SU-DHL-6 (cell line): ENCODE measurements at regions not wholly inside any gene's neighbourhood (a gene's known extent, or its start where the extent isn't known, plus 50 kb on each side); places are given as distances from the start of the nearest gene placed in this dataset.

Source experiments
- H2AFZ ChIP-seq: fragments of 200-600 bp; sonication (generic); 2 replicates; pipeline ENCODE4 v1.6.1; 2014; ENCODE audit warnings: low read depth, mild to moderate bottlenecking, moderate library complexity, mixed read lengths, antibody characterized with exemption, low read length; ENCODE audit not compliant: severe bottlenecking
- H3F3A ChIP-seq: fragments of 200-600 bp; shearing (Covaris generic); 2 replicates; pipeline ENCODE4 v1.6.0; 2016; ENCODE audit warnings: antibody characterized with exemption, mild to moderate bottlenecking; ENCODE audit not compliant: insufficient read depth
- H3K27ac ChIP-seq: fragments of 200-600 bp; sonication (generic); 2 replicates; pipeline ENCODE4 v1.5.1; 2016; ENCODE audit warnings: low read depth, mild to moderate bottlenecking, low read length, moderate library complexity, mixed read lengths
- H3K27me3 ChIP-seq: fragments of 200-600 bp; sonication (generic), shearing (Covaris generic); 2 replicates; pipeline ENCODE4 v1.6.0; 2014; ENCODE audit warnings: mild to moderate bottlenecking, low read length
- H3K36me3 ChIP-seq: fragments of 200-600 bp; sonication (generic); 2 replicates; pipeline ENCODE4 v1.6.1; 2014; ENCODE audit warnings: mild to moderate bottlenecking, low read length, mixed read lengths
- H3K4me2 ChIP-seq: fragments of 300-600, 200-600 bp; shearing (Covaris generic), sonication (generic); 2 replicates; pipeline ENCODE4 v1.6.0; 2014; ENCODE audit warnings: low read length, low read depth, mild to moderate bottlenecking; ENCODE audit not compliant: poor library complexity, severe bottlenecking
- H3K4me3 ChIP-seq: fragments of 200-600 bp; sonication (generic); 2 replicates; pipeline ENCODE4 v1.5.1; 2014; ENCODE audit warnings: antibody characterized with exemption, low read length, mild to moderate bottlenecking, mixed read lengths; ENCODE audit not compliant: insufficient read depth, poor library complexity, severe bottlenecking
- H3K79me2 ChIP-seq: fragments of 200-600 bp; sonication (generic); 2 replicates; pipeline ENCODE4 v1.6.1; 2014; ENCODE audit warnings: mild to moderate bottlenecking, low read length, moderate library complexity; ENCODE audit not compliant: insufficient read depth
- H3K9ac ChIP-seq: fragments of 200-600 bp; sonication (generic); 2 replicates; pipeline ENCODE4 v1.7.0; 2014; ENCODE audit warnings: mild to moderate bottlenecking, low read length
- H3K9me2 ChIP-seq: fragments of 200-600 bp; sonication (generic); replicated peaks from 2 replicates; pipeline ENCODE4 v1.6.1; 2014; ENCODE audit warnings: low read length; ENCODE audit not compliant: insufficient read depth
- H3K9me3 ChIP-seq: fragments of 200-600 bp; sonication (generic); 2 replicates; pipeline ENCODE4 v1.6.1; 2014; ENCODE audit warnings: low read length, mixed read lengths; ENCODE audit not compliant: insufficient read depth
- H4K20me1 ChIP-seq: fragments of 200-600 bp; sonication (generic); 2 replicates; pipeline ENCODE4 v1.6.1; 2014; ENCODE audit warnings: low read depth, mild to moderate bottlenecking, antibody characterized with exemption, low read length, moderate library complexity, mixed read lengths
- EZH2phosphoT487 ChIP-seq: fragments of 200-600 bp; sonication (generic), shearing (Covaris generic); conservative IDR thresholded peaks from 2 replicates; pipeline ENCODE4 v1.6.1; 2018; ENCODE audit warnings: mild to moderate bottlenecking, antibody characterized with exemption, low read length, moderate library complexity, mixed read lengths
- TF ChIP-seq, protein P1 (sequence below): fragments of 200-600 bp; sonication (generic); IDR thresholded peaks from one replicate; pipeline ENCODE4 v1.5.1; 2017; ENCODE audit warnings: antibody characterized with exemption, mild to moderate bottlenecking, low read length, moderate library complexity; ENCODE audit not compliant: insufficient read depth, poor library complexity, severe bottlenecking

- no peak overlapping the region for H3K9ac ChIP-seq
- TF ChIP-seq EZH2phosphoT487, result no peak
- TF ChIP-seq, protein P1, sequence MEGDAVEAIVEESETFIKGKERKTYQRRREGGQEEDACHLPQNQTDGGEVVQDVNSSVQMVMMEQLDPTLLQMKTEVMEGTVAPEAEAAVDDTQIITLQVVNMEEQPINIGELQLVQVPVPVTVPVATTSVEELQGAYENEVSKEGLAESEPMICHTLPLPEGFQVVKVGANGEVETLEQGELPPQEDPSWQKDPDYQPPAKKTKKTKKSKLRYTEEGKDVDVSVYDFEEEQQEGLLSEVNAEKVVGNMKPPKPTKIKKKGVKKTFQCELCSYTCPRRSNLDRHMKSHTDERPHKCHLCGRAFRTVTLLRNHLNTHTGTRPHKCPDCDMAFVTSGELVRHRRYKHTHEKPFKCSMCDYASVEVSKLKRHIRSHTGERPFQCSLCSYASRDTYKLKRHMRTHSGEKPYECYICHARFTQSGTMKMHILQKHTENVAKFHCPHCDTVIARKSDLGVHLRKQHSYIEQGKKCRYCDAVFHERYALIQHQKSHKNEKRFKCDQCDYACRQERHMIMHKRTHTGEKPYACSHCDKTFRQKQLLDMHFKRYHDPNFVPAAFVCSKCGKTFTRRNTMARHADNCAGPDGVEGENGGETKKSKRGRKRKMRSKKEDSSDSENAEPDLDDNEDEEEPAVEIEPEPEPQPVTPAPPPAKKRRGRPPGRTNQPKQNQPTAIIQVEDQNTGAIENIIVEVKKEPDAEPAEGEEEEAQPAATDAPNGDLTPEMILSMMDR, result peak; percentile 27
- H3F3A ChIP-seq, result no peaks in the 10 kb centered on the region
- H3K9me2 ChIP-seq, result no peaks in the 10 kb centered on the region
- H4K20me1 ChIP-seq, result no peaks in the 10 kb centered on the region
- H3K4me3 ChIP-seq, result no peak overlapping the region
- no peaks in the 10 kb centered on the region for H3K36me3 ChIP-seq
- H3K27ac ChIP-seq, result no peak overlapping the region
- H3K9me3 ChIP-seq, result no peaks in the 10 kb centered on the region
- no peaks in the 10 kb centered on the region for H3K27me3 ChIP-seq
- no peaks in the 10 kb centered on the region for H3K79me2 ChIP-seq
- peak overlapping the region; percentile 54 for H2AFZ ChIP-seq
- H3K4me2 ChIP-seq, result no peak overlapping the region
Observed at GRCh38 chr1:88608139-88608943, 75.7 kb upstream of the PKN2 start.

DNA sequence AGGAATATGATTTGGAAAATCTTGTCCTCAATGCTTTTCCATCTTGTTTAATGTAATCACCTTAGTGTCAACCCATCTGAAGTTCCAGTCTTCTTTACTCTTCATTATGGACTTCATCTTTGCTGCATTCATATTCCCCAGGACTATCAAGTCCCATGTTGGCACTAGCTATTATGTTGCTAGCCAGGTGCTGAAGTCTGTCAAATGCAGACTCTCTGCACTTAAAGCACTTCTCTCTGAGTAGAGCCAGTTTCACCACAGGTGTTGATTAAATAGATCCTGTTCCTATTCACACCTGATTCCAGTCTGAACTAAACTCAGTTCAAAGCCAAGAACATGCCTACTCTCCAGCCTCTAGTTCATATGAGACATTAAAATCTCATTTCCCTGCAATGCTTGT is 75.0 kb upstream of the PKN2 start:
- no peaks in the 10 kb centered on the region for H3K27me3 ChIP-seq
- no peaks in the 10 kb centered on the region for H4K20me1 ChIP-seq
- TF ChIP-seq EZH2phosphoT487, result no peak
- no peaks in the 10 kb centered on the region for H3K9me2 ChIP-seq
- no peak overlapping the region for H3K27ac ChIP-seq
- H3K79me2 ChIP-seq, result no peaks in the 10 kb centered on the region
- no peak overlapping the region for H3K4me3 ChIP-seq
- H3F3A ChIP-seq, result no peaks in the 10 kb centered on the region
- H3K9me3 ChIP-seq, result no peaks in the 10 kb centered on the region
- H3K36me3 ChIP-seq, result no peaks in the 10 kb centered on the region
- no peak overlapping the region for H2AFZ ChIP-seq
- no peak overlapping the region for H3K9ac ChIP-seq
- no peak overlapping the region for H3K4me2 ChIP-seq

- no peaks in the 10 kb centered on the region for H3K9me2 ChIP-seq
- H3K36me3 ChIP-seq, result no peaks in the 10 kb centered on the region
- no peaks in the 10 kb centered on the region for H4K20me1 ChIP-seq
- H3K4me2 ChIP-seq, result no peak overlapping the region
- no peak overlapping the region for H3K27ac ChIP-seq
- no peak for TF ChIP-seq EZH2phosphoT487
- TF ChIP-seq, protein P1, result no peak
- no peaks in the 10 kb centered on the region for H3K27me3 ChIP-seq
- no peaks in the 10 kb centered on the region for H3K9me3 ChIP-seq
- H3K79me2 ChIP-seq, result no peaks in the 10 kb centered on the region
- H3K4me3 ChIP-seq, result no peak overlapping the region
- H3K9ac ChIP-seq, result no peak overlapping the region
- no peak overlapping the region for H2AFZ ChIP-seq
- H3F3A ChIP-seq, result no peaks in the 10 kb centered on the region
Observed at GRCh38 chr1:88610687-88611086, 73.4 kb upstream of the PKN2 start.

DNA sequence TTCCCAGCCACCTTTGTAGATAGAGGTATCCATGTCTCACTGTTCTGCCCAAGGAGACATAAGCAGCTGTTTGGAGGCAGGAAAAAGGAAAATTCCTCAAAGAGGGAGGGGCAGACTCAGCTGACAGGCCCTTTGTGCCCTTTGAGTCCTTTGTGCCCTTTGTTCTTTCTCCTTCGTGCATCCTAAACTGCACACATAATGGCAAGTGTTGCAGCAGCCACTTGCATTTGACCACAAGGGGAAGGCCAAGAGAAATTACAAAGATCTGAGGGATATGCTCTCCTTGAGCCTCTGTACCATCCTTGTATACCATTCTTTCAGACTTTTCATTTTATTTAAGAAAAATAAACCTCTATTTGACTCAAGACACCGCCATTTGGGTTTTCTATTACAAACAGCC is 71.8 kb upstream of the PKN2 start:
- no peak overlapping the region for H3K27ac ChIP-seq
- H3K4me3 ChIP-seq, result no peak overlapping the region

More for the DNA sequence above, 71.8 kb upstream of the PKN2 start:
- no peaks in the 10 kb centered on the region for H4K20me1 ChIP-seq
- H3K79me2 ChIP-seq, result no peaks in the 10 kb centered on the region
- H3K9me3 ChIP-seq, result no peaks in the 10 kb centered on the region
- H3K9me2 ChIP-seq, result no peaks in the 10 kb centered on the region
- H3K36me3 ChIP-seq, result no peaks in the 10 kb centered on the region
- no peaks in the 10 kb centered on the region for H3K27me3 ChIP-seq
- H3K4me2 ChIP-seq, result no peak overlapping the region
- H3F3A ChIP-seq, result no peaks in the 10 kb centered on the region
- TF ChIP-seq EZH2phosphoT487, result no peak
- TF ChIP-seq, protein P1, result no peak
- no peak overlapping the region for H2AFZ ChIP-seq
- H3K9ac ChIP-seq, result no peak overlapping the region
